ENCODE measurements at regions not wholly inside any gene's neighbourhood (a gene's known extent, or its start where the extent isn't known, plus 50 kb on each side); places are given as distances from the start of the nearest gene placed in this dataset.
A peak's percentile ranks its signal among the peaks of the same experiment; 100 is the strongest.

DNA sequence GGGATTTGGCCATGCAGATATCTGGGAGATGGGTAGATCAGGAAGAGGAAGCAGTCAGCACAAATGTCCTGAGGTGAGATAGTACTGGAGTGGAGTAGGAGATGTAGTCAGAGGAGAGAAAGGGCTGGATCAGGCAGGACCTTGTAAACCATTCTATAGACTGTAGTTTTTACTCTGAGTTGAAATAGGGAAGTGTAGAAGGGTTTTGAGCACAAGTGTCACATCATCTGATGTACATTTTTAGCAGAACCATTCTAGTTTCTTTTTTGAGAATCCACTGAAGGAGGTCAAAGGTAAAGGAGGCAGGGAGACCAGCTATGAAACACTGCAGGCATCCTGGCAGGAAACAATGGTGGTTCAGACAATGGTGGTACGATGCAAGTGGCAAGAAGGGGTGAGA, 194.6 kb upstream of the RRP15 start:
- H3K9me3 ChIP-seq (ENCODE audit: control insufficient read depth in 5 of 5, low read length in 5 of 5): no peaks in the 10 kb centered on the region
- no peak overlapping the region for H3K27ac ChIP-seq (ENCODE audit: low read depth, low read length)
- no peaks in the 10 kb centered on the region for H3K4me1 ChIP-seq (ENCODE audit: control insufficient read depth in 5 of 5, insufficient read depth in 5 of 5, low read length in 5 of 5)
- no peak overlapping the region for H3K4me3 ChIP-seq (ENCODE audit: low read depth in 1 of 5, low read length in 5 of 5)
- H3K9ac ChIP-seq (ENCODE audit: low read length in 5 of 5): no peak overlapping the region
- H3K36me3 ChIP-seq (ENCODE audit: control insufficient read depth in 5 of 5, insufficient read depth in 5 of 5, low read length in 5 of 5): no peaks in the 10 kb centered on the region
- no peaks in the 10 kb centered on the region for H3K27me3 ChIP-seq (ENCODE audit: control insufficient read depth in 5 of 5, insufficient read depth in 4 of 5, low read length in 5 of 5)

- no peak overlapping the region for H3K4me3 ChIP-seq (ENCODE audit: low read depth in 1 of 5, low read length in 5 of 5)
- H3K4me1 ChIP-seq (ENCODE audit: control insufficient read depth in 5 of 5, insufficient read depth in 5 of 5, low read length in 5 of 5): no peaks in the 10 kb centered on the region
- H3K36me3 ChIP-seq (ENCODE audit: control insufficient read depth in 5 of 5, insufficient read depth in 5 of 5, low read length in 5 of 5): no peaks in the 10 kb centered on the region
- H3K9ac ChIP-seq (ENCODE audit: low read length in 5 of 5): no peak overlapping the region
- H3K27me3 ChIP-seq (ENCODE audit: control insufficient read depth in 5 of 5, insufficient read depth in 4 of 5, low read length in 5 of 5): no peaks in the 10 kb centered on the region
- no peak overlapping the region for H3K27ac ChIP-seq (ENCODE audit: low read depth, low read length)
- H3K9me3 ChIP-seq (ENCODE audit: control insufficient read depth in 5 of 5, low read length in 5 of 5): peaks cover 2 to 15% (median 6%) of the 10 kb centered on the region in 5 donors
These were observed 183.7 kb upstream of the RRP15 start for GRCh38 chr1:218101409-218101808.

DNA sequence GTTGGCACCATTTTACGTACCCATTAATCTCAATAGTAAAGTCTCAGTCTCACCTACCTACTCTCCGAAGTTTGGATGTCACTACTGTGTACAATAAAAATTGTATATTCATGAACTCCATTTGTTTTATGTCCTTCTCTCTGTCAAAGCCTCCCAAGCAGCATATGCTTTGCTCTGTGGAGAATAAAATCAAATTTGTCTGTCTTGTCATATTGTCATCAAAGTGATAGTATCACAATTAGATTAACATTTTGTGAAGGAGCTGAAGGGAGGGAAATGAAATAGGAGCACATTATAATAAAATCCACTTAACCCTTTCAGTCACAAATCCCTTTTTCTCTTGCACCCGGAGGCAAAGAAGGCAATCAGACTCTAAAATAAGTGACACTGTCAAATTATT, 177.1 kb upstream of the RRP15 start:
- no peak overlapping the region for H3K9ac ChIP-seq (ENCODE audit: low read length in 5 of 5)
- H3K27ac ChIP-seq (ENCODE audit: low read depth, low read length): no peak overlapping the region
- H3K4me1 ChIP-seq (ENCODE audit: control insufficient read depth in 5 of 5, insufficient read depth in 5 of 5, low read length in 5 of 5): no peaks in the 10 kb centered on the region
- H3K27me3 ChIP-seq (ENCODE audit: control insufficient read depth in 5 of 5, insufficient read depth in 4 of 5, low read length in 5 of 5): no peaks in the 10 kb centered on the region
- peaks cover 0 to 2% (median 0%) of the 10 kb centered on the region in 5 donors for H3K9me3 ChIP-seq (ENCODE audit: control insufficient read depth in 5 of 5, low read length in 5 of 5)
- no peak overlapping the region for H3K4me3 ChIP-seq (ENCODE audit: low read depth in 1 of 5, low read length in 5 of 5)
- no peaks in the 10 kb centered on the region for H3K36me3 ChIP-seq (ENCODE audit: control insufficient read depth in 5 of 5, insufficient read depth in 5 of 5, low read length in 5 of 5)

GRCh38 chr1:218112862-218113261, 172.2 kb upstream of the RRP15 start:
- no peaks in the 10 kb centered on the region for H3K27me3 ChIP-seq (ENCODE audit: control insufficient read depth in 5 of 5, insufficient read depth in 4 of 5, low read length in 5 of 5)
- H3K9me3 ChIP-seq (ENCODE audit: control insufficient read depth in 5 of 5, low read length in 5 of 5): peaks cover 0 to 5% (median 0%) of the 10 kb centered on the region in 5 donors
- H3K4me1 ChIP-seq (ENCODE audit: control insufficient read depth in 5 of 5, insufficient read depth in 5 of 5, low read length in 5 of 5): no peaks in the 10 kb centered on the region
- H3K4me3 ChIP-seq (ENCODE audit: low read depth in 1 of 5, low read length in 5 of 5): no peak overlapping the region
- no peak overlapping the region for H3K9ac ChIP-seq (ENCODE audit: low read length in 5 of 5)
- no peaks in the 10 kb centered on the region for H3K36me3 ChIP-seq (ENCODE audit: control insufficient read depth in 5 of 5, insufficient read depth in 5 of 5, low read length in 5 of 5)
- H3K27ac ChIP-seq (ENCODE audit: low read depth, low read length): no peak overlapping the region

DNA sequence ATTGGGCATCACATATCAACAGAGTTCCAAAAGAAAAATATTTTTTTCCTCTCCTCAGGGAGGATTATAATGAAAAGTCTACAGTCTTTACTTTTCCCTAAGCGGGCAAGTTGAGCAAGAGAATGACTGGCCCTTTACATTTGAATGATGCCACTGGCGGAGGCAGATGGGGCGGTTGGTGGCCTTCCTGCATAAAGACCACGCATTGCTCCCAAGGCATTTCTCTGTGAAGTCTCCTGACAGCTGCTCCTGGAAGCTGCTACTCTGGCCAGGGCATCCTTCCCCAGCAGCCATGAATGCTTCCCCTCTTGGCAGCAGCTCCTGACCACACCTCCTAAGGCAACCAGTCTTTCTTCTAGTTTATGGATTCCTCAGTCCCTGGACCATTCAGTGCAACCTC, 161.1 kb upstream of the RRP15 start:
- Histone ChIP-seq H3K27me3 (ENCODE audit: control insufficient read depth in 5 of 5, insufficient read depth in 4 of 5, low read length in 5 of 5) (no peaks in the 10 kb centered on the region), H3K4me1 (ENCODE audit: control insufficient read depth in 5 of 5, insufficient read depth in 5 of 5, low read length in 5 of 5) (no peaks in the 10 kb centered on the region), H3K9ac (ENCODE audit: low read length in 5 of 5) (no peak overlapping the region), H3K4me3 (ENCODE audit: low read depth in 1 of 5, low read length in 5 of 5) (no peak overlapping the region), H3K36me3 (ENCODE audit: control insufficient read depth in 5 of 5, insufficient read depth in 5 of 5, low read length in 5 of 5) (no peaks in the 10 kb centered on the region), H3K9me3 (ENCODE audit: control insufficient read depth in 5 of 5, low read length in 5 of 5) (no peaks in the 10 kb centered on the region), H3K27ac (ENCODE audit: low read depth, low read length) (no peak overlapping the region)

- no peaks in the 10 kb centered on the region for H3K36me3 ChIP-seq (ENCODE audit: control insufficient read depth in 5 of 5, insufficient read depth in 5 of 5, low read length in 5 of 5)
- no peak overlapping the region for H3K4me3 ChIP-seq (ENCODE audit: low read depth in 1 of 5, low read length in 5 of 5)
- H3K4me1 ChIP-seq (ENCODE audit: control insufficient read depth in 5 of 5, insufficient read depth in 5 of 5, low read length in 5 of 5): no peaks in the 10 kb centered on the region
- no peak overlapping the region for H3K27ac ChIP-seq (ENCODE audit: low read depth, low read length)
- H3K9ac ChIP-seq (ENCODE audit: low read length in 5 of 5): no peak overlapping the region
- no peaks in the 10 kb centered on the region for H3K27me3 ChIP-seq (ENCODE audit: control insufficient read depth in 5 of 5, insufficient read depth in 4 of 5, low read length in 5 of 5)
- H3K9me3 ChIP-seq (ENCODE audit: control insufficient read depth in 5 of 5, low read length in 5 of 5): peaks cover 0 to 5% (median 3%) of the 10 kb centered on the region in 5 donors
These were observed 149.7 kb upstream of the RRP15 start for GRCh38 chr1:218135371-218135770.

DNA sequence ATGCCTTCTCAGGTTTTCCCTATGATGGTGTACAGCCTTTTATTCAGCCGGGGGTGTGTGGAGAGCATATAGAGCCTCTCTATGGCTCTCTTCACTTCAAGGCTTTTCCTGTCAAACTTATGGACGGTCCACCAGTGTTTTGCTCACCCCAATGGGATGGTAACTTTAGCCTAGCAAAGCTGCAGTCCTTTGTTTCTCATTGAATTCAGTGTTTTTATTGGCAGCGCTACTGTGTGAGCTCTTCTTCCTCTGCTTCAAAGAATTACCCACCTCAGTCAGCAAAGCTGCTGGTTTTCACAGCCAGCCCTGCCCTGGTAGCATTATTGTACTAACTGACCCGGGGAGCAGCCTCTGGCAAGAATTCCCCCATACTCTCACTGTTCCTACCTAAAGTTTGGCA, 145.3 kb upstream of the RRP15 start:
- H3K9ac ChIP-seq (ENCODE audit: low read length in 5 of 5): no peak overlapping the region
- H3K9me3 ChIP-seq (ENCODE audit: control insufficient read depth in 5 of 5, low read length in 5 of 5): peaks cover 0 to 11% (median 0%) of the 10 kb centered on the region in 5 donors
- H3K4me1 ChIP-seq (ENCODE audit: control insufficient read depth in 5 of 5, insufficient read depth in 5 of 5, low read length in 5 of 5): no peaks in the 10 kb centered on the region
- no peak overlapping the region for H3K27ac ChIP-seq (ENCODE audit: low read depth, low read length)
- H3K27me3 ChIP-seq (ENCODE audit: control insufficient read depth in 5 of 5, insufficient read depth in 4 of 5, low read length in 5 of 5): no peaks in the 10 kb centered on the region
- no peak overlapping the region for H3K4me3 ChIP-seq (ENCODE audit: low read depth in 1 of 5, low read length in 5 of 5)
- H3K36me3 ChIP-seq (ENCODE audit: control insufficient read depth in 5 of 5, insufficient read depth in 5 of 5, low read length in 5 of 5): no peaks in the 10 kb centered on the region

DNA sequence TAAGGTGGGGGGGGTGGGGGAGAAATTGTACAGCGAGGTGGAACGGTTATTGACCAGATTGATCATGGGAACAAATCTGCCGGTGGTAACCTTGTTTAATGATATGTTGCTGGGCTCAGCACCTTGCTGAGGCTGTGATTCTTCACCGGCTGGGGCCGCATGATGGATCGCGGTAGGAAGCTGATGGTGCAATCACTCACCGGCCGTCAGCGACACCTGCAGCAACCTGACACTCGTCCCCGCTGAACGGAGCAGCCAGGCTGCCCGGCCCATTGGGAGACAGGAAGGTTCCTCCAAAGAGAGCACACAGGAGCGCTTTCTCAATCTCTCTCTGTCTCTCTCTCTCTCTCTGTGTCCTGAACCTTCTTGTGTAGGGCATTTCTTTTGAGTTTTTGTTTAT, 128.5 kb upstream of the RRP15 start:
- Histone ChIP-seq H3K9me3 (ENCODE audit: control insufficient read depth in 5 of 5, low read length in 5 of 5) (no peaks in the 10 kb centered on the region), H3K36me3 (ENCODE audit: control insufficient read depth in 5 of 5, insufficient read depth in 5 of 5, low read length in 5 of 5) (no peaks in the 10 kb centered on the region), H3K9ac (ENCODE audit: low read length in 5 of 5) (no peak overlapping the region), H3K27me3 (ENCODE audit: control insufficient read depth in 5 of 5, insufficient read depth in 4 of 5, low read length in 5 of 5) (peaks cover 0 to 4% (median 3%) of the 10 kb centered on the region in 5 donors), H3K4me1 (ENCODE audit: control insufficient read depth in 5 of 5, insufficient read depth in 5 of 5, low read length in 5 of 5) (no peaks in the 10 kb centered on the region), H3K4me3 (ENCODE audit: low read depth in 1 of 5, low read length in 5 of 5) (no peak overlapping the region), H3K27ac (ENCODE audit: low read depth, low read length) (no peak overlapping the region)

DNA sequence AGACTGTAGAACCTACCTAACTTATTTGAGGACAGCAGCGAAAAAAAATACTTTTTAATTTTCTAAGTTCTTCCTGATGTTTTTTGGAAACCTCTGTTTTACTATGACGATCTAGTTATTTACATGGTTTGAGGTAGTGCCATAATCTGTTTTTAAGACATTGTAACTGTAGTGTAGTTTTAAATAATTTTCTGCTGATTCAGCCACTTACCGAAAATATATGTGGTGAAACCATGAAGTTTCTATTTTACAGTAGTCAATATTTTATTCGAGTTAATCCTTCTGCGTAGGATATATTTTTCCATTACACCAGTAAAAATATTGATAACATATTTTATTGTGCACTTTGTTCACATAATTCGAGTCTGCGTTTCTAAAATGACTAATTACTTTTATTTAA, 121.7 kb upstream of the RRP15 start:
- Histone ChIP-seq H3K27me3 (ENCODE audit: control insufficient read depth in 5 of 5, insufficient read depth in 4 of 5, low read length in 5 of 5) (peaks cover 14 to 51% (median 31%) of the 10 kb centered on the region in 5 donors), H3K36me3 (ENCODE audit: control insufficient read depth in 5 of 5, insufficient read depth in 5 of 5, low read length in 5 of 5) (no peaks in the 10 kb centered on the region), H3K4me1 (ENCODE audit: control insufficient read depth in 5 of 5, insufficient read depth in 5 of 5, low read length in 5 of 5) (peaks cover 0 to 22% (median 21%) of the 10 kb centered on the region in 5 donors), H3K9ac (ENCODE audit: low read length in 5 of 5) (no peak overlapping the region), H3K9me3 (ENCODE audit: control insufficient read depth in 5 of 5, low read length in 5 of 5) (no peaks in the 10 kb centered on the region), H3K27ac (ENCODE audit: low read depth, low read length) (no peak overlapping the region), H3K4me3 (ENCODE audit: low read depth in 1 of 5, low read length in 5 of 5) (no peak overlapping the region)

DNA sequence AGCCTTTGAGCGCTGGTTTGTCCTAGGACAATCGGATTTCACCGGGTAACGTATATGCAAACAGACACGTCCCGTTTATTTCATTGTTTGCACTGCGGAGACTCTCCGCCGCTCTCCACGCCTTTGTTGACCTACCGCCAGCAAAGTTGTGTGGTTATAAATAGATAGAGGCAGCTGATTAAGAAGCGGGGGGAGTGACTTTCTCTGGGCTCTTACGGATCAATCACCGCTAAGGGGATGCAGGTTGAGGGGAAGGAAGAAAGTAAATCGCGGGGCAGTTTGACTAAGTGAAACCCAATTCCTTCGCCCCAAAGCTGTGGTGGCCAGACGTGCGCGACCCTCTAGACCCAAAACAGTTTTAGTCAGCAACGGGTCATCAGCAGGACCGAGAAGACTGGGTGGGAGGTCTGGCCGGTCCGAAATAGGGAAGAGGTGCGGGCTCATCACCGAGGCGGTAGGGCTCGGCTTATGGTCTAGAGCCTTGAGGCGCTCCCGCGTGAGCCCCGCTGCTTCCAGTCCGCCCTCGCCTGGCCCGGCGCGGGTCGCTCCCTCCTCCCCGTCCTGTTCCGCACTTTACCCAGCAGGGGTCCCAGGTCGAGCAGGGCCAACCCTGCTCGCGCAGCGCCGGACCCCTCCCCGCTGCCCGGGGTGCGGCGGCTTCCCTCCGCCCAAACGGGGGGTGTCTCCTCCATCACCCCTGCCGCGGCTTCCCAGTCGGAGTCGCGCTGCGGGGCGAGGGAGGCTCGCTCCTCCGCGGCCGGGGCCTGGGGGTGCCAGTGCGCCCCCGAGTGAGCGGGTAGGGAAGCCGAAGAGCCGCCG, 120.8 kb upstream of the RRP15 start:
- Histone ChIP-seq H3K4me1 (ENCODE audit: control insufficient read depth in 5 of 5, insufficient read depth in 5 of 5, low read length in 5 of 5) (peaks cover 0 to 22% (median 21%) of the 10 kb centered on the region in 5 donors), H3K27me3 (ENCODE audit: control insufficient read depth in 5 of 5, insufficient read depth in 4 of 5, low read length in 5 of 5) (peaks cover 14 to 51% (median 31%) of the 10 kb centered on the region in 5 donors), H3K36me3 (ENCODE audit: control insufficient read depth in 5 of 5, insufficient read depth in 5 of 5, low read length in 5 of 5) (no peaks in the 10 kb centered on the region), H3K9ac (ENCODE audit: low read length in 5 of 5) (no peak overlapping the region), H3K9me3 (ENCODE audit: control insufficient read depth in 5 of 5, low read length in 5 of 5) (no peaks in the 10 kb centered on the region), H3K4me3 (ENCODE audit: low read depth in 1 of 5, low read length in 5 of 5) (peak overlapping the region; percentile 55 to 73 (median 67)), H3K27ac (ENCODE audit: low read depth, low read length) (no peak overlapping the region)
